HUES48 (cell line): ENCODE measurements at regions not wholly inside any gene's neighbourhood (a gene's known extent, or its start where the extent isn't known, plus 50 kb on each side); places are given as distances from the start of the nearest gene placed in this dataset.

Experiments used
- H3K27ac ChIP-seq: one replicate; pipeline ENCODE4 v1.7.0; 2013; ENCODE audit warnings: low read depth, low read length, inconsistent platforms
- H3K27me3 ChIP-seq: 2 replicates; pipeline ENCODE4 v1.6.1; 2013; ENCODE audit warnings: mild to moderate bottlenecking, low read length; ENCODE audit not compliant: control insufficient read depth, insufficient read depth
- H3K36me3 ChIP-seq: 2 replicates; pipeline ENCODE4 v1.6.1; 2013; ENCODE audit warnings: low read length; ENCODE audit not compliant: control insufficient read depth, insufficient read depth
- H3K4me1 ChIP-seq: 2 replicates; pipeline ENCODE4 v1.6.1; 2013; ENCODE audit warnings: mild to moderate bottlenecking, low read length; ENCODE audit not compliant: control insufficient read depth, insufficient read depth
- H3K4me3 ChIP-seq: 2 replicates; pipeline ENCODE4 v1.5.1; 2013; ENCODE audit warnings: mild to moderate bottlenecking, low read depth, low read length
- H3K9ac ChIP-seq: 2 replicates; pipeline ENCODE4 v1.6.1; 2013; ENCODE audit warnings: mild to moderate bottlenecking, low read depth, low read length, moderate library complexity
- H3K9me3 ChIP-seq: 2 replicates; pipeline ENCODE4 v1.6.1; 2013; ENCODE audit warnings: low read length; ENCODE audit not compliant: control insufficient read depth, insufficient read depth

- Histone ChIP-seq H3K27ac (no peak overlapping the region), H3K4me3 (no peak overlapping the region), H3K27me3 (no peaks in the 10 kb centered on the region), H3K9me3 (peaks cover 6% of the 10 kb centered on the region), H3K4me1 (no peaks in the 10 kb centered on the region), H3K9ac (no peak overlapping the region), H3K36me3 (no peaks in the 10 kb centered on the region)
Measured at GRCh38 chr16:49081086-49081485, 200.6 kb downstream of the CBLN1 start.

GRCh38 chr16:49078571-49078970 lies 203.1 kb downstream of the CBLN1 start:
- Histone ChIP-seq H3K27ac (no peak overlapping the region), H3K27me3 (no peaks in the 10 kb centered on the region), H3K4me3 (no peak overlapping the region), H3K9ac (no peak overlapping the region), H3K36me3 (no peaks in the 10 kb centered on the region), H3K9me3 (no peaks in the 10 kb centered on the region), H3K4me1 (0 out of 2 replicates have a peak, but pooled peaks cover 4% of the 10 kb centered on the region)

- Histone ChIP-seq H3K9me3 (no peaks in the 10 kb centered on the region), H3K4me1 (0 out of 2 replicates have a peak, but pooled peaks cover 4% of the 10 kb centered on the region), H3K9ac (no peak overlapping the region), H3K36me3 (no peaks in the 10 kb centered on the region), H3K27ac (no peak overlapping the region), H3K27me3 (no peaks in the 10 kb centered on the region), H3K4me3 (no peak overlapping the region)
Measured at GRCh38 chr16:49078104-49078503, 203.5 kb downstream of the CBLN1 start.

GRCh38 chr16:49075709-49076108 lies 205.9 kb downstream of the CBLN1 start:
- H3K4me3 ChIP-seq: no peak overlapping the region
- no peaks in the 10 kb centered on the region for H3K36me3 ChIP-seq
- no peak overlapping the region for H3K27ac ChIP-seq
- no peak overlapping the region for H3K9ac ChIP-seq
- H3K27me3 ChIP-seq: no peaks in the 10 kb centered on the region
- H3K9me3 ChIP-seq: no peaks in the 10 kb centered on the region
- 0 out of 2 replicates have a peak, but pooled peaks cover 4% of the 10 kb centered on the region for H3K4me1 ChIP-seq

- Histone ChIP-seq H3K27me3 (no peaks in the 10 kb centered on the region), H3K27ac (no peak overlapping the region), H3K9ac (no peak overlapping the region), H3K36me3 (no peaks in the 10 kb centered on the region), H3K4me1 (no peaks in the 10 kb centered on the region), H3K9me3 (no peaks in the 10 kb centered on the region), H3K4me3 (no peak overlapping the region)
Measured at GRCh38 chr16:49068224-49068623, 213.4 kb downstream of the CBLN1 start.

- Histone ChIP-seq H3K9ac (no peak overlapping the region), H3K9me3 (no peaks in the 10 kb centered on the region), H3K4me1 (no peaks in the 10 kb centered on the region), H3K4me3 (no peak overlapping the region), H3K27ac (no peak overlapping the region), H3K36me3 (no peaks in the 10 kb centered on the region), H3K27me3 (no peaks in the 10 kb centered on the region)
Measured at GRCh38 chr16:49067776-49068175, 213.9 kb downstream of the CBLN1 start.

GRCh38 chr16:49061137-49061714 lies 220.4 kb downstream of the CBLN1 start:
- H3K27ac ChIP-seq: no peak overlapping the region
- H3K9ac ChIP-seq: no peak overlapping the region
- H3K4me1 ChIP-seq: peaks cover 4% of the 10 kb centered on the region
- no peaks in the 10 kb centered on the region for H3K36me3 ChIP-seq
- H3K27me3 ChIP-seq: no peaks in the 10 kb centered on the region
- no peaks in the 10 kb centered on the region for H3K9me3 ChIP-seq
- H3K4me3 ChIP-seq: no peak overlapping the region

GRCh38 chr16:49060728-49061127 lies 220.9 kb downstream of the CBLN1 start:
- H3K9ac ChIP-seq: no peak overlapping the region
- H3K4me1 ChIP-seq: peaks cover 9% of the 10 kb centered on the region
- no peak overlapping the region for H3K27ac ChIP-seq
- no peaks in the 10 kb centered on the region for H3K27me3 ChIP-seq
- no peaks in the 10 kb centered on the region for H3K36me3 ChIP-seq
- H3K4me3 ChIP-seq: no peak overlapping the region
- H3K9me3 ChIP-seq: no peaks in the 10 kb centered on the region

GRCh38 chr16:49058382-49058781 lies 223.3 kb downstream of the CBLN1 start:
- no peak overlapping the region for H3K4me3 ChIP-seq
- no peaks in the 10 kb centered on the region for H3K36me3 ChIP-seq
- H3K27ac ChIP-seq: no peak overlapping the region
- no peaks in the 10 kb centered on the region for H3K9me3 ChIP-seq
- peaks cover 12% of the 10 kb centered on the region for H3K4me1 ChIP-seq
- no peaks in the 10 kb centered on the region for H3K27me3 ChIP-seq
- no peak overlapping the region for H3K9ac ChIP-seq

- Histone ChIP-seq H3K27me3 (no peaks in the 10 kb centered on the region), H3K27ac (no peak overlapping the region), H3K9me3 (no peaks in the 10 kb centered on the region), H3K4me3 (no peak overlapping the region), H3K36me3 (no peaks in the 10 kb centered on the region), H3K9ac (no peak overlapping the region), H3K4me1 (peaks cover 12% of the 10 kb centered on the region)
Measured at GRCh38 chr16:49057936-49058335, 223.7 kb downstream of the CBLN1 start.

- Histone ChIP-seq H3K27ac (no peak overlapping the region), H3K4me1 (peaks cover 12% of the 10 kb centered on the region), H3K27me3 (no peaks in the 10 kb centered on the region), H3K36me3 (no peaks in the 10 kb centered on the region), H3K9me3 (no peaks in the 10 kb centered on the region), H3K4me3 (no peak overlapping the region), H3K9ac (no peak overlapping the region)
Measured at GRCh38 chr16:49057391-49057790, 224.2 kb downstream of the CBLN1 start.
